ENCODE measurements at regions not wholly inside any gene's neighbourhood (a gene's known extent, or its start where the extent isn't known, plus 50 kb on each side); places are given as distances from the start of the nearest gene placed in this dataset.

DNA sequence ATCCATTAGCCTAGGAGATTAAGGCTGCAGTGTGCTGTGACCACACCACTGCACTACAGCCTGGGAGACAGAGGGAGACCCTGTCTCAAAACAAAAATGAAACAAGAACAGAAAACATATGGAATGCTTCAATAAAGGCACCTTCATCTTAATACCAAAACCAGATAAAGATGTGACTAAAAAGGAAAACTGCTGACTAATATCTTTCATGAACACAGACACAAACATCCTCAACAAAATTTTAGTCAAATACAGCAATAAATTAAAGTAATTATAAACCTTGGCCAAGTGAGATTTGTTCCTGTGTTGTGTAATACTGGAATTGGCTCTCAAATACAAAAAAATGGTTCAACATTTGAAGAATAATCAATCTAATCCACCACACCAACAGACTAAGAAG is 103.5 kb downstream of the PRR20E start:
- TF ChIP-seq, protein P1, sequence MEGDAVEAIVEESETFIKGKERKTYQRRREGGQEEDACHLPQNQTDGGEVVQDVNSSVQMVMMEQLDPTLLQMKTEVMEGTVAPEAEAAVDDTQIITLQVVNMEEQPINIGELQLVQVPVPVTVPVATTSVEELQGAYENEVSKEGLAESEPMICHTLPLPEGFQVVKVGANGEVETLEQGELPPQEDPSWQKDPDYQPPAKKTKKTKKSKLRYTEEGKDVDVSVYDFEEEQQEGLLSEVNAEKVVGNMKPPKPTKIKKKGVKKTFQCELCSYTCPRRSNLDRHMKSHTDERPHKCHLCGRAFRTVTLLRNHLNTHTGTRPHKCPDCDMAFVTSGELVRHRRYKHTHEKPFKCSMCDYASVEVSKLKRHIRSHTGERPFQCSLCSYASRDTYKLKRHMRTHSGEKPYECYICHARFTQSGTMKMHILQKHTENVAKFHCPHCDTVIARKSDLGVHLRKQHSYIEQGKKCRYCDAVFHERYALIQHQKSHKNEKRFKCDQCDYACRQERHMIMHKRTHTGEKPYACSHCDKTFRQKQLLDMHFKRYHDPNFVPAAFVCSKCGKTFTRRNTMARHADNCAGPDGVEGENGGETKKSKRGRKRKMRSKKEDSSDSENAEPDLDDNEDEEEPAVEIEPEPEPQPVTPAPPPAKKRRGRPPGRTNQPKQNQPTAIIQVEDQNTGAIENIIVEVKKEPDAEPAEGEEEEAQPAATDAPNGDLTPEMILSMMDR (conservative IDR thresholded peaks at IDR 0.05): no peak
- no peak for TF ChIP-seq EZH2 (IDR thresholded peaks at IDR 0.05; ENCODE audit: low read depth)
